ENCODE measurements at regions not wholly inside any gene's neighbourhood (a gene's known extent, or its start where the extent isn't known, plus 50 kb on each side); places are given as distances from the start of the nearest gene placed in this dataset.

GRCh38 chr10:10727812-10728211, 289.9 kb upstream of the CELF2 start:
- ChIA-PET CTCF (no interaction called here), POLR2A (interaction anchor here (0.6 to 0.7 kb wide), 2 partner anchors 180 to 542 kb away, joined by 3 read pairs; no protein-coding TSS in a partner anchor)
- Histone ChIP-seq H3K4me3 (ENCODE audit: low read depth, low read length) (no peak overlapping the region), H3K27ac (ENCODE audit: low read depth, low read length) (no peak overlapping the region), H3K27me3 (ENCODE audit: control insufficient read depth, insufficient read depth, low read length) (no peaks in the 10 kb centered on the region), H3K9me3 (ENCODE audit: control insufficient read depth, insufficient read depth, low read length) (no peaks in the 10 kb centered on the region)
- no peak for TF ChIP-seq CTCF (IDR thresholded peaks at IDR 0.05; ENCODE audit: low read depth, low read length)
- no peak for DNase-seq (ENCODE audit: low read depth, low spot score)

- no peak for TF ChIP-seq CTCF (IDR thresholded peaks at IDR 0.05; ENCODE audit: low read depth, low read length)
- H3K9me3 ChIP-seq (ENCODE audit: control insufficient read depth, insufficient read depth, low read length): no peaks in the 10 kb centered on the region
- no peak for DNase-seq (ENCODE audit: low read depth, low spot score)
- CTCF ChIA-PET: no interaction called here
- H3K4me3 ChIP-seq (ENCODE audit: low read depth, low read length): no peak overlapping the region
- POLR2A ChIA-PET: no interaction called here
- H3K27me3 ChIP-seq (ENCODE audit: control insufficient read depth, insufficient read depth, low read length): no peaks in the 10 kb centered on the region
- no peak overlapping the region for H3K27ac ChIP-seq (ENCODE audit: low read depth, low read length)
These were observed 287.1 kb upstream of the CELF2 start for GRCh38 chr10:10730471-10731043.

- Histone ChIP-seq H3K9me3 (ENCODE audit: control insufficient read depth, insufficient read depth, low read length) (no peaks in the 10 kb centered on the region), H3K27ac (ENCODE audit: low read depth, low read length) (no peak overlapping the region), H3K27me3 (ENCODE audit: control insufficient read depth, insufficient read depth, low read length) (no peaks in the 10 kb centered on the region), H3K4me3 (ENCODE audit: low read depth, low read length) (no peak overlapping the region)
- POLR2A ChIA-PET: no interaction called here
- CTCF ChIA-PET: no interaction called here
- no peak for DNase-seq (ENCODE audit: low read depth, low spot score)
- no peak for TF ChIP-seq CTCF (IDR thresholded peaks at IDR 0.05; ENCODE audit: low read depth, low read length)
These were observed 286.3 kb upstream of the CELF2 start for GRCh38 chr10:10731366-10731765.

GRCh38 chr10:10734356-10735064, 283.2 kb upstream of the CELF2 start:
- no peaks in the 10 kb centered on the region for H3K9me3 ChIP-seq (ENCODE audit: control insufficient read depth, insufficient read depth, low read length)
- H3K27ac ChIP-seq (ENCODE audit: low read depth, low read length): no peak overlapping the region
- TF ChIP-seq CTCF (IDR thresholded peaks at IDR 0.05; ENCODE audit: low read depth, low read length): no peak
- H3K4me3 ChIP-seq (ENCODE audit: low read depth, low read length): no peak overlapping the region
- H3K27me3 ChIP-seq (ENCODE audit: control insufficient read depth, insufficient read depth, low read length): no peaks in the 10 kb centered on the region
- ChIA-PET CTCF (no interaction called here), POLR2A (no interaction called here)
- no peak for DNase-seq (ENCODE audit: low read depth, low spot score)

- H3K4me3 ChIP-seq (ENCODE audit: low read depth, low read length): no peak overlapping the region
- DNase-seq (ENCODE audit: low read depth, low spot score): no peak
- no peak for TF ChIP-seq CTCF (IDR thresholded peaks at IDR 0.05; ENCODE audit: low read depth, low read length)
- CTCF ChIA-PET: no interaction called here
- POLR2A ChIA-PET: no interaction called here
- H3K27me3 ChIP-seq (ENCODE audit: control insufficient read depth, insufficient read depth, low read length): no peaks in the 10 kb centered on the region
- H3K9me3 ChIP-seq (ENCODE audit: control insufficient read depth, insufficient read depth, low read length): no peaks in the 10 kb centered on the region
- H3K27ac ChIP-seq (ENCODE audit: low read depth, low read length): no peak overlapping the region
These were observed 272.4 kb upstream of the CELF2 start for GRCh38 chr10:10745291-10745690.

All from AG04450 (cell line).